ENCODE measurements at regions not wholly inside any gene's neighbourhood (a gene's known extent, or its start where the extent isn't known, plus 50 kb on each side); places are given as distances from the start of the nearest gene placed in this dataset.

GRCh38 chr10:83346266-83346910 is 792.9 kb upstream of the GHITM start:
- H3K27me3 ChIP-seq (ENCODE audit: control insufficient read depth in 2 of 2, insufficient read depth in 2 of 2, low read length in 2 of 2): no peaks in the 10 kb centered on the region
- intact Hi-C loops (cut with micrococcal nuclease) (no loop called here), dilution Hi-C loops (cut with MboI; ENCODE audit: extremely low pct_ligation_motif_present, low sequenced_read_pairs) (no loop called here)
- no peaks in the 10 kb centered on the region for H4K20me1 ChIP-seq (replicated peaks; ENCODE audit: control insufficient read depth, extremely low read depth, insufficient read depth, low read length)
- H3K4me1 ChIP-seq (ENCODE audit: control insufficient read depth, extremely low read depth, insufficient read depth, low read length): peaks cover 5% of the 10 kb centered on the region
- H3K4me2 ChIP-seq (ENCODE audit: insufficient read depth, low read length): no peak overlapping the region
- DNase-seq (ENCODE audit: low read depth, low spot score) (no peak), FAIRE-seq (peak; percentile 35)
- CTCF ChIA-PET: no interaction called here
- H3K79me2 ChIP-seq (ENCODE audit: control insufficient read depth, insufficient read depth, low read length): no peaks in the 10 kb centered on the region
- H3K9ac ChIP-seq (replicated peaks; ENCODE audit: extremely low read depth, insufficient read depth, low read length): no peak overlapping the region
- POLR2A ChIA-PET: no interaction called here
- TF ChIP-seq GATA2 (IDR thresholded peaks at IDR 0.05; ENCODE audit: insufficient read depth, insufficient read length, low read depth, low read length) (peak; percentile 62), POLR2AphosphoS5 (IDR thresholded peaks at IDR 0.05; ENCODE audit: insufficient read depth, low read depth, low read length) (no peak), FOS (IDR thresholded peaks at IDR 0.05; ENCODE audit: borderline replicate concordance, insufficient read depth, low read length) (no peak)
- no peaks in the 10 kb centered on the region for H3K36me3 ChIP-seq (ENCODE audit: control insufficient read depth in 2 of 2, extremely low read depth in 1 of 2, insufficient read depth in 2 of 2, low read length in 2 of 2)
- H2AFZ ChIP-seq (ENCODE audit: low read depth, low read length): no peak overlapping the region
- BruUV-seq (replicated peaks): no TSS peak
- H3K4me3 ChIP-seq (replicated peaks in 1 of 3; ENCODE audit: insufficient read depth in 1 of 3, low read depth in 1 of 3, low read length in 3 of 3): no peak overlapping the region
- H3K9me1 ChIP-seq (replicated peaks; ENCODE audit: control insufficient read depth, extremely low read depth, insufficient read depth, low read length): no peaks in the 10 kb centered on the region
- H3K9me3 ChIP-seq (replicated peaks; ENCODE audit: control insufficient read depth, insufficient read depth, low read length): no peaks in the 10 kb centered on the region
- H3K27ac ChIP-seq (ENCODE audit: insufficient read depth, low read depth, low read length): no peak overlapping the region

GRCh38 chr10:83352588-83352987 is 786.7 kb upstream of the GHITM start:
- TF ChIP-seq POLR2AphosphoS5 (IDR thresholded peaks at IDR 0.05; ENCODE audit: insufficient read depth, low read depth, low read length): no peak
- no peak for TF ChIP-seq CTCF (IDR thresholded peaks at IDR 0.05; ENCODE audit: extremely low read depth in 1 of 2, insufficient read depth in 1 of 2, low read depth in 1 of 2, low read length in 2 of 2)
- no peak for TF ChIP-seq GATA2 (IDR thresholded peaks at IDR 0.05; ENCODE audit: insufficient read depth, insufficient read length, low read depth, low read length)
- TF ChIP-seq POLR2A (IDR thresholded peaks at IDR 0.05; ENCODE audit: low read depth, low read length): no peak
- no peak for TF ChIP-seq MYC (IDR thresholded peaks at IDR 0.05; ENCODE audit: low read depth, low read length)
- TF ChIP-seq FOS (IDR thresholded peaks at IDR 0.05; ENCODE audit: borderline replicate concordance, insufficient read depth, low read length): no peak
- TF ChIP-seq MAX (IDR thresholded peaks at IDR 0.05; ENCODE audit: insufficient read depth, insufficient read length): no peak
- no peak for TF ChIP-seq JUN (IDR thresholded peaks at IDR 0.05; ENCODE audit: borderline replicate concordance, insufficient read depth, insufficient read length, low read depth)
- no peak for TF ChIP-seq EZH2 (IDR thresholded peaks at IDR 0.05; ENCODE audit: borderline replicate concordance, low read depth, low read length, severe bottlenecking)
- DNase-seq (ENCODE audit: low read depth, low spot score) (no peak), FAIRE-seq (no peak)
- Histone ChIP-seq H3K36me3 (ENCODE audit: control insufficient read depth in 2 of 2, extremely low read depth in 1 of 2, insufficient read depth in 2 of 2, low read length in 2 of 2) (no peaks in the 10 kb centered on the region), H3K4me2 (ENCODE audit: insufficient read depth, low read length) (no peak overlapping the region), H3K9ac (replicated peaks; ENCODE audit: extremely low read depth, insufficient read depth, low read length) (no peak overlapping the region), H3K27me3 (ENCODE audit: control insufficient read depth in 2 of 2, insufficient read depth in 2 of 2, low read length in 2 of 2) (no peaks in the 10 kb centered on the region), H3K4me3 (replicated peaks in 1 of 3; ENCODE audit: insufficient read depth in 1 of 3, low read depth in 1 of 3, low read length in 3 of 3) (no peak overlapping the region), H3K4me1 (ENCODE audit: control insufficient read depth, extremely low read depth, insufficient read depth, low read length) (no peaks in the 10 kb centered on the region), H3K79me2 (ENCODE audit: control insufficient read depth, insufficient read depth, low read length) (no peaks in the 10 kb centered on the region), H3K27ac (ENCODE audit: insufficient read depth, low read depth, low read length) (no peak overlapping the region), H4K20me1 (replicated peaks; ENCODE audit: control insufficient read depth, extremely low read depth, insufficient read depth, low read length) (no peaks in the 10 kb centered on the region), H2AFZ (ENCODE audit: low read depth, low read length) (no peak overlapping the region), H3K9me3 (replicated peaks; ENCODE audit: control insufficient read depth, insufficient read depth, low read length) (no peaks in the 10 kb centered on the region), H3K9me1 (replicated peaks; ENCODE audit: control insufficient read depth, extremely low read depth, insufficient read depth, low read length) (no peaks in the 10 kb centered on the region)
- dilution Hi-C loops (cut with MboI; ENCODE audit: extremely low pct_ligation_motif_present, low sequenced_read_pairs): no loop called here
- intact Hi-C loops (cut with micrococcal nuclease): no loop called here
- ChIA-PET POLR2A (no interaction called here), CTCF (interaction anchor here (1.1 kb wide), 1 partner anchor 519 kb away, joined by 3 read pairs; no protein-coding TSS in a partner anchor)
- no TSS peak for BruUV-seq (replicated peaks)

Data from endothelial cell of umbilical vein (primary cell).